NCI-H345 (cell line): ENCODE measurements at regions not wholly inside any gene's neighbourhood (a gene's known extent, or its start where the extent isn't known, plus 50 kb on each side); places are given as distances from the start of the nearest gene placed in this dataset.

Experiments
- DNase-seq: peaks from one replicate; lab custom pipeline; 2025; lab: John Stamatoyannopoulos, UW

- peak; percentile 78 for DNase-seq
These were observed 85.0 kb downstream of the NUF2 start for GRCh38 chr1:163406772-163407171.

GRCh38 chr1:163408262-163408661, 86.5 kb downstream of the NUF2 start:
- no peak for DNase-seq

GRCh38 chr1:163410073-163410999, 88.6 kb downstream of the NUF2 start:
- peak; percentile 83 for DNase-seq

GRCh38 chr1:163412221-163412620, 90.5 kb downstream of the NUF2 start:
- no peak for DNase-seq

- DNase-seq: no peak
These were observed 93.0 kb downstream of the NUF2 start for GRCh38 chr1:163414778-163415177.

- no peak for DNase-seq
These were observed 99.9 kb downstream of the NUF2 start for GRCh38 chr1:163421701-163422100.

- no peak for DNase-seq
These were observed 101.1 kb downstream of the NUF2 start for GRCh38 chr1:163422738-163423404.

GRCh38 chr1:163426505-163427251, 104.9 kb downstream of the NUF2 start:
- no peak for DNase-seq

- no peak for DNase-seq
These were observed 105.5 kb downstream of the NUF2 start for GRCh38 chr1:163427279-163427678.

- DNase-seq: no peak
These were observed 114.5 kb downstream of the NUF2 start for GRCh38 chr1:163436140-163436812.

GRCh38 chr1:163439471-163439870, 117.7 kb downstream of the NUF2 start:
- no peak for DNase-seq

GRCh38 chr1:163440090-163440489, 118.3 kb downstream of the NUF2 start:
- DNase-seq: peak; percentile 65

GRCh38 chr1:163442231-163442879, 120.6 kb downstream of the NUF2 start:
- DNase-seq: no peak

GRCh38 chr1:163442895-163443294, 121.1 kb downstream of the NUF2 start:
- peak; percentile 81 for DNase-seq

- no peak for DNase-seq
These were observed 122.1 kb downstream of the NUF2 start for GRCh38 chr1:163443863-163444262.

GRCh38 chr1:163444665-163445064, 122.9 kb downstream of the NUF2 start:
- DNase-seq: no peak

GRCh38 chr1:163450986-163451385, 129.2 kb downstream of the NUF2 start:
- DNase-seq: no peak

- no peak for DNase-seq
These were observed 137.8 kb downstream of the NUF2 start for GRCh38 chr1:163459539-163459938.

- no peak for DNase-seq
These were observed 145.5 kb downstream of the NUF2 start for GRCh38 chr1:163467289-163467688.

GRCh38 chr1:163471779-163472650, 150.3 kb downstream of the NUF2 start:
- DNase-seq: peak; percentile 92
